HG03196 (cell line): ENCODE measurements at regions not wholly inside any gene's neighbourhood (a gene's known extent, or its start where the extent isn't known, plus 50 kb on each side); places are given as distances from the start of the nearest gene placed in this dataset.

Experiments
- ATAC-seq: cut with Tn5 transposase; IDR thresholded peaks from one replicate; pipeline ENCODE4 v1.9.1; 2021; ENCODE audit not compliant: unreplicated experiment

DNA sequence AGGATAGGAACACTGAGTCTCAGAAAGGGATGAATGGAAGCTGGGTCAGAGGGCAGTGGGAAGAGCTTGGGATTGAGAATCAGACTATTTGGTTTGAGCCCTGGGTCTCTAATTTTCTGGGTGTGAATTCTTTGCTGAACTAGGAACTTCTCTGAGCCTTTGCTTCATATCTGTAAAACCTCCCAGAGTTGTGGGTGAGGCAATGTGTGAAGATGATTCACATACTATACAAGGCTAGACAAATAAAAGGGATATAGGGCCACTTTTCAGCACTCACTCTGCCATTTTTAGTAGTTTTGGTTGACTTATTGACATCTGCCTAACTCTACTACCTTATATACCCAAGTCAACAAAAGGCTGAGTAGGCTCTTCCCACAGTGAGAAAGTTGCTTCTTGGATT lies 77.7 kb upstream of the JUN start:
- ATAC-seq, result no peak

- no peak for ATAC-seq
These were observed 79.0 kb upstream of the JUN start for GRCh38 chr1:58862728-58863385.

DNA sequence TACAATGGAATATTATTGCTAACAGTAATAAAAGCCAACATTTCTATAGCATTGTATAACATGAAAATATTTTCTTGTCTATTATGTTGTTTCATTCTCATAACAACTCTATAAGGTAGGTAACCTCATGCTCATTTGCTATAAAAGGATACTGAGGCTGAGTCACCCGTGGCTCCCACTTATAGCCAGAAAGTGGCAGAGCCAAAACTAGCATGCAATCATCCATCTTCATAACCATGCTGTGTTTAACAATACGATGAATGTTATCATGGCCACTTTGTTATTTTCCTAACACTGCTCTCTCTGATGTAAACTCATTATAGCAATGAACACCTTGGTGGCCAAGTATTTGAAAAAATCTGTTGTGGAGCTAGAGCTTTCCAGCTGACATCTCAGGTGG lies 80.8 kb upstream of the JUN start:
- ATAC-seq, result no peak

DNA sequence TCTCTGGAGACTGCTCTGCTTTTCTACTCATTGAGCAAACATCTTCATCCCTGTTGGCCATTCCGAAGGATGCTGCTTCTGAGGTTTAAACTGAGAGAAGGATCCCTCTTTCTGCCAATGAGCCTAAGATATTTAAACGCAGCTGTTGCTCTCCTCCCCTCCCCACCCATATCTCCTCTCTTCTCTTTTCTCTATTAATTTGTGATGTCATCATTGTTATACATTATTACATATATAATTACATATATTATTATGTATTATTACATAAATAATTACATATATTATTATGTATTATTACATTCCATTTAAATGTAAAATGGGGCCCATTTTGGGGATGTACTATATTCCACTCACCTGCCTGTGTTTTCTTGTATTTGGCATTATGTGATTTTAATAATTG lies 82.7 kb upstream of the JUN start:
- ATAC-seq, result no peak

GRCh38 chr1:58869638-58870297 lies 85.9 kb upstream of the JUN start:
- no peak for ATAC-seq

DNA sequence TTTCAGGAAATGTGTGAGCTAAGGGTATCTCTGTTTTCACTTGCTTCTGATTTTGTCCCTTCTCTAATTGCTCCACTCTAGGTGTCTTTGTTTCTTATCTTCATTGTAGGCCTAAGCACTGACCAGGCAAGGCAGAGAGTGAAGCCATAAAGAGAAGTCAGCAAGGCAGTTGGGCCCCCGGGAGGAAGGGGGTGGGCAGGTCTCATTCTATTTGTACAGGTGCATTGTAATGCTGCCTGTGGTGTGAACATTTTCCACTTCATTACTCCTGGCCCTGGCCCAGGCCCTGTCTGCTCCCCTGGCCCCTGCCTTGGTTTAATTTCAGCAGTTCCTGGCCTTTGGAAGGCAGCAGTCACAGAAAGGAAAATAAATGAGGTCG lies 86.4 kb upstream of the JUN start:
- ATAC-seq, result no peak

DNA sequence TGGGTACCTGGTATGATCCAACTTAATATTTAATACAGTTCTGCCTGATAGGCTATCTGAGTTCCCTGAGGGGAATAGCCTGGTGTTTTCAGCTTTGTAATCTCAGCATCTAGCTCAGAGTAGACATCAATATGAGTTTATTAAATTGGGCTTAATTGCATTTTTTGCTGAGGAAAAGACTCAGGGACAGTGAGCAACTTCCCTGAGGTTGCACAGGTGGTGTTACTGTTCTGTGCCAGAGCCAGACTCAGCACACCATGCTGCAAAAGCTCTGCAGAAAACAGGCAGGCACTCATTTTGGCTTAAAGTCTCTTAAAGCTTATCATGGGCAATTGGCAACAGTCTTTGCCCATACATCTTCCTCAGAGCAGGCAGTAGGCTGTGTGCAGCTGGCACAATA lies 90.5 kb upstream of the JUN start:
- ATAC-seq, result no peak

DNA sequence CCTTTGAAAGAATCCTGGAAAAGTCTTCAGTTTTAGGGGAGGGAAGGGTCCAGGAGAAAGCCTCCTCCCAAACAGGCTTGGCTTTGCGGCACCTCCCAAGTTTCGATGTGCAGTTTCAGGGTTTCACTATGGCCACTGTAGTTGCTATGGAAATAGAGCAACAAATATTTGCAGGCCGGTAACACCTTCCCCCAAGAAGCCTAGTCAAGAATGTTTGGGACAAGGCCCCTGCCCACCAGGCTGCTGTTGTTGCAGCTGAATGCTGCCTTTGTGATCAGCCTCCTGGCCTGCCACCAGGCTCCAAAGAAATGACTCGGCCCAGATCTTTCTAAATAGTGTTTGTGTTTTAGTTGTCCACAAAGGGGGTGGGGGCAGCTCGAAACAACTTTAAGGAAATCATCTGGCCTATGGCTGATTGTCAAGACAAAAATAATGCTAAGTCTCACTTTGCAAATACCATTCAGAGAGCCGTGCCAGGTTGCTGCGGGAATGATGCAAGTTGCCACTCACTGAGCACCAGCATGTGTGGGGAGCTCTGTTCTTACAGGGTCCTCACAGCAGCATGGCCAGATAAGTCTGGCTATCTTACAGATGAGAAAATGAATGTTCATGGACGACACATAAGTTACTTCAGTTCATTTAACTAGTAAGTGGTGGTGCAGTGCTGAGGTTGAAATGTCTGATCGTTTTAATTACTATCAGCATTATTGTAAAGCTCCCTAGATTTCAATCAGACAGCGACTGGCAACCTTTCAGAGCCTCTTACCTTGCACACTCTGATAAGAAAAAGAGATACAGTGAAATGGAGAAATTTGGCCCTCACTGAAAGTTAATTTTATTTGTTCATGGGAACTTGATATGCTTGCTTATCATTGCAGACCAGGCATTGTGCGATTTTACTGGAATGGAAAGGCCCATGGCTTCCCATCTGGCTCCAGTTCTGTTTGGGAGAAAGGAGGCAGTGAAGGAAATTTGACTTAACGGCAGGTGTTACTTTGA lies 91.2 kb upstream of the JUN start:
- no peak for ATAC-seq

DNA sequence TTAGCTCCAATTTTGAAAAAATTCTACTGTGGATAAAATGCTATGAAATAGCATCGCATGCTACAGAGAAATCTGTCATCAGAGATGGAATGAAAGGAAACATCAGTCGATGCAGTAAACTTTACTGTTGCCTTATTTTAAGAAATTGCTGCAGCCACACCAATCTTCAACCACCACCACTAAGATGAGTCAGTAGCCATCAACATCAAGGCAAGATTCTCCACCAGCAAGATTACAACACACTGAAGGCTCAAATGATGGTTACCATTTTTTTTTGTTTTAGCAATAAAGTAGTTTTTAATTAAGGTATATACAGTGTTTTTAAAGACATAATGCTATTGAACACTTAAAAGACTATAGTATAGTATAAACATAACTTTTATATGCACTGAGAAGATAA lies 95.6 kb upstream of the JUN start:
- ATAC-seq, result no peak

GRCh38 chr1:58880592-58880991 lies 96.7 kb upstream of the JUN start:
- ATAC-seq, result no peak

DNA sequence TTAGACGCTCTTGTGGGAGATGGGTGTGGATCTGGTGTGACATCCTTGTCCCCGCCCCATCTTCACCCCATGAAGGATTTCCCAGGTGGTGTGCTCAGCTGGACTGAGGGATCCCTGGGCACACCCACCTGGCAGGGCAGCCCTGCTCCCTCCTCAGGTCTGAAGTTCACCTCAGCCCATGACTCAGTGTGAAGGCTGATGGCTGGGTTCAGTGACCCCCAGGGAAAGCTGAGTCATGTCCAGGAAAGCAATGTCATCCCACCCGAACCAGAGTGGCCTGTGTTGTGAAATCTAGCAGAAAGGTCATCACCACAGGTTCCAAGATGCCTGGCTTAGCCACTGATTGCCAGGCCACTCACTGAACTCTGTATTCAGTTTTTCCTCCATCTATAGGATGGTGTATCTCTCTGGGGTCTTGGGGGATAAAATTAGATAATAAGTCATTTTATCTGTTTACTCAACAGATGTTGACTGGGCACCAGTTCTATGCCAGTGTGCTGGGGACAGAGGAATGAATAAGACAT lies 97.7 kb upstream of the JUN start:
- ATAC-seq, result no peak

DNA sequence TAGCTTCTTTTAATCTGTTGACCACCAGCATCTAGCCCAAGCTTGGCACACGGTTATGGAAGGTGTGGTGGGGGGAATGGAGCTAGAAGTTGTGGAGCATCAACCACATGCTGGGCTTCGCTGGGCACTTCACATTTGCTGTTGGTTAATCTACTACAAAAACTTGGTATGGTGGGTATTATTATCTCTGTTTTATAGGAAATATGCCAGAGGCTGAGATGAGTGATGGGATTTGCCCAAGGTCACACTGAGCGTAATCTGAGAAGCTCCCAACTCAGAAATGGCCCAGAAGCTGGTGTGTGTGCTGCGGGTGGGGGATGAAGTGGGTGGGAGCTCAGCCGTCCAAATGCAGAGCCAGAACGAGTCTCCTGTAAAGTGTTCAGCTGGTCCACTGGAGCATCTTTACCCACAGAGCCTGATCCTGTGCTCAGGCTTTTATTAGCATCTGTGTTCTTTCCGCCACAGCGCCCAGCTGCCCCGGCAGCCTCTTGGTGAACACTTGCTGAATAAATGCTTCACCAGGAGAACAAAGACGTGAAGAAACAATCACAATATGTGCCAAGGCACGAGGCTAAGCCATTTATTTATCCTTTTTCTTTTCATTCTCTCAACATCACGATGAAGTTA lies 98.6 kb upstream of the JUN start:
- no peak for ATAC-seq

GRCh38 chr1:58883037-58883887 lies 99.4 kb upstream of the JUN start:
- ATAC-seq, result no peak

DNA sequence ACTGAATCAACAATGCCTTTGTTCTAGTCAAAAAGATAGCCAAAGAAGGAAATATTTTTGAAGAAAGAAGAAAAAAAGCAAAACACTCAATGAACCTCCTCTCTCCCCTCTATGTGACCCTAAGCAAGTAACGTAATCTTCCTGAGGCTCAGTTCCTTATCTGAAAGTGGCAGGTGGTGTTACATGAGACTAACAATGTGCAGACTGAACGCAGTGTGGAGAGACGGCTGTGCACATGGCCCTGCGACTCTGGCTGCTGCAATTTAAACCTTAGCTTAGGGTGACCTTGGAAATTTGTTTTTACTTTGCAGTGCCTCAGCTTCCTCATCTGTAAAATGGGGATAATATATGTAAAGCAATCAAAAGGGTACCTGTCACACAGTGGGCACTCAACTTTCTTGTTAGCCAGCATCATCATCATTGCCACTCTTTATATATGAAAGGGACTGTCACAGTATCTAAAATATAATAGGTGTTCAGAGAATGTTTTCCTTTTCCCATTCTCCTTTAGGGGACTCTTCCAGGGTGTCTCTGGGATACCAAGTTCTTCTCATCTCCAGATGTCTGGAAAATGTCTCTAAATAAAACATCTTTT lies 100.1 kb upstream of the JUN start:
- ATAC-seq, result no peak

DNA sequence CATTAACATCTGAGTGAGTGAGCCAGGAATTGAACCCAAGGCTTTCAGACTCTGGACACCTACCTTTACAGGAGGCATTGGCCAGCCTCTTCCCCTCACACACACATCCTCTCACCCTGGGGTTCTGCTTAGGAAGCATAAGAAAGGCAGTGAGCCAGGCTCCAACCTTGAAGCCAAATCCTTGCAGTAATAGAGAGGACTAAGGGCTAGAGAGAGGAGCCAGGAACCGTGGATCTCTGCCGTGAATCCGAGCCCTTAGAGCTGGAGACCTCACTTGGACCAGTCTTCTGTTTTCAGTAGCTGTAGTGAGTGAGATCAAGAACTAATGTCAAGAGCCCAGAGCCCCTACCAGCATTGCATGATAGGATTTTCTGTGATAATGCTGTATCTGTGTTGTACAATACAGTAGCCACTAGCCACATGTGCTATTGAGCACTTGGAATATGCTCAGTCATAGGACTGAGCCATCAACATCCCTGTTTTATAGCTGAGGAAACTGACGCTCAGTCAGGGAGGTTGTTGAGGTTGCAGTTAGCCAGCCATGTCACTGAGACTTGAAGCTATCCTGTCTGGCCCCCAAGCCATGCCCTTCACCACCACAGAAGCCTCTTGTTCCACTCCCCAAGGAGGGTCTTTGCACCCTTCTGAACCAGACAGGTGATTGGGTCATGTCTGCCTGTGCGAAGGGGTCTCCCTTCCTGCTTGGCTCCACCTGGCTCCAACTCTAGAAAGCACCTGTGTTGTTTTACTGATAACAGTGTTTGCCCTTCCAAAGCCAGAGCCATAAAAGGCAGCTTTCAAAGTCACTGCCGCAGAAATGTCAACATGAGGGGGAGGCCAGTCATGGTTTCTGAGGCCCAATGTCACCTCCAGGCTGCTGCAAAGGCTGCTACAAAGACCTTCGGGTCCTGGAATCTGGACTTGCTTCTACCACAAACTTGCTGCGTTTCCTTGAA lies 101.1 kb upstream of the JUN start:
- no peak for ATAC-seq

- ATAC-seq, result no peak
These were observed 102.2 kb upstream of the JUN start for GRCh38 chr1:58885998-58886397.

DNA sequence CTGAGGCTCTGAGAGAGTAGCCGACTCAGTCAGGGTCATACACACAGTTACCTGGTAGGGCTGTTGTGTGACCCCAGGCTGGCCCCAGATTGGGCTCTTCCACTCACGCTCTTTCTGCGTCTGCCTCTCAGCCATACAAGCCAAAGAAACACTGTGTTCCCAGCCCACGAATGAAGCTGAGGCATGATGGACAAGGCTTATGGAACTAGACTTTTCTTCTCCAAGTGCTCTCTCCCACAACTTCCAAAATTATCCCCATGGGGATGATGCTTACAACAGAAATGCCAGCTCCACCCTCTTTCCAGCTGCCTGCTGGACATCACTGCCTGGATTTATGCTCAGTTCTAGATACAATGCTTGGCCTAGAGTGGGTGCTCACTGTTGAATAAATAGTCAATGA lies 102.8 kb upstream of the JUN start:
- no peak for ATAC-seq

- no peak for ATAC-seq
These were observed 103.2 kb upstream of the JUN start for GRCh38 chr1:58887059-58887458.

DNA sequence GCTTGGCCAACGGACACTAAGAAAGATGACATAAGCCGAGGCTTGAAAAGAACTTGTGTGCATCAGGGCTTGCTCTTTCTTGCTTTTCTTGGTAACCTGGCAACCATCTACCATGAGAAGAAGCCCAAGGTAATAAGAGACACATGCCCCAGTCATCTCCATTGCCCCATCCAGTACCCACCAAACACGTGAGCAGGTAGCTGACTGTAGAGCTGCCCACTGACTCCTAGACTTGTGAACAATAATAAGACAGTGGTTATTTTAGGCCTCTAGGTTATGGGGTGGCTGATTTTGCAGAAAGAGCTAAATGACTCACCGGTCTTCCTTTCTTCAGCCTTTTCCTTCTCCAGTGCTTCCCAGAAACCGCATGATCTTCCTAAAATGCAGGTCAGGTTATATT lies 105.0 kb upstream of the JUN start:
- no peak for ATAC-seq
